ENCODE measurements at regions not wholly inside any gene's neighbourhood (a gene's known extent, or its start where the extent isn't known, plus 50 kb on each side); places are given as distances from the start of the nearest gene placed in this dataset.

GRCh38 chr4:122539861-122540465, 80.9 kb downstream of the IL21 start:
- CTCF ChIA-PET: no interaction called here
- no peaks in the 10 kb centered on the region for H3K4me1 Mint-ChIP-seq (ENCODE audit: low read depth, unreplicated experiment)
- no peak for DNase-seq
- H3K9me3 Mint-ChIP-seq (ENCODE audit: low read depth, unreplicated experiment): no peaks in the 10 kb centered on the region
- H3K27ac Mint-ChIP-seq (ENCODE audit: unreplicated experiment): no peak overlapping the region
- no peaks in the 10 kb centered on the region for H3K36me3 Mint-ChIP-seq (ENCODE audit: insufficient read depth, unreplicated experiment)
- no peak for TF ChIP-seq CTCF (IDR thresholded peaks at IDR 0.05; ENCODE audit: unreplicated experiment)
- intact Hi-C loops (cut with micrococcal nuclease; ENCODE audit: unreplicated experiment): no loop called here
- BruUV-seq (replicated peaks): no TSS peak
- no peak overlapping the region for H3K4me3 Mint-ChIP-seq (ENCODE audit: low read depth, unreplicated experiment)
- no peaks in the 10 kb centered on the region for H3K27me3 Mint-ChIP-seq (ENCODE audit: unreplicated experiment)

- H3K36me3 Mint-ChIP-seq (ENCODE audit: insufficient read depth, unreplicated experiment): no peaks in the 10 kb centered on the region
- H3K4me1 Mint-ChIP-seq (ENCODE audit: low read depth, unreplicated experiment): no peaks in the 10 kb centered on the region
- CTCF ChIA-PET: no interaction called here
- no peak for DNase-seq
- intact Hi-C loops (cut with micrococcal nuclease; ENCODE audit: unreplicated experiment): no loop called here
- H3K9me3 Mint-ChIP-seq (ENCODE audit: low read depth, unreplicated experiment): peaks cover 3% of the 10 kb centered on the region
- H3K4me3 Mint-ChIP-seq (ENCODE audit: low read depth, unreplicated experiment): no peak overlapping the region
- no peaks in the 10 kb centered on the region for H3K27me3 Mint-ChIP-seq (ENCODE audit: unreplicated experiment)
- no peak for TF ChIP-seq CTCF (IDR thresholded peaks at IDR 0.05; ENCODE audit: unreplicated experiment)
- no peak overlapping the region for H3K27ac Mint-ChIP-seq (ENCODE audit: unreplicated experiment)
- no TSS peak for BruUV-seq (replicated peaks)
Observed at GRCh38 chr4:122537388-122538135, 81.0 kb upstream of the IL2 start.

- Mint-ChIP-seq H3K4me3 (ENCODE audit: low read depth, unreplicated experiment) (no peak overlapping the region), H3K27ac (ENCODE audit: unreplicated experiment) (no peak overlapping the region), H3K27me3 (ENCODE audit: unreplicated experiment) (no peaks in the 10 kb centered on the region), H3K9me3 (ENCODE audit: low read depth, unreplicated experiment) (peaks cover 3% of the 10 kb centered on the region), H3K4me1 (ENCODE audit: low read depth, unreplicated experiment) (no peaks in the 10 kb centered on the region), H3K36me3 (ENCODE audit: insufficient read depth, unreplicated experiment) (no peaks in the 10 kb centered on the region)
- no peak for DNase-seq
- no peak for TF ChIP-seq CTCF (IDR thresholded peaks at IDR 0.05; ENCODE audit: unreplicated experiment)
- intact Hi-C loops (cut with micrococcal nuclease; ENCODE audit: unreplicated experiment): no loop called here
- CTCF ChIA-PET: no interaction called here
- BruUV-seq (replicated peaks): no TSS peak
Observed at GRCh38 chr4:122536001-122536400, 79.5 kb upstream of the IL2 start.

- no peaks in the 10 kb centered on the region for H3K27me3 Mint-ChIP-seq (ENCODE audit: unreplicated experiment)
- peaks cover 3% of the 10 kb centered on the region for H3K9me3 Mint-ChIP-seq (ENCODE audit: low read depth, unreplicated experiment)
- CTCF ChIA-PET: no interaction called here
- intact Hi-C loops (cut with micrococcal nuclease; ENCODE audit: unreplicated experiment): no loop called here
- H3K36me3 Mint-ChIP-seq (ENCODE audit: insufficient read depth, unreplicated experiment): no peaks in the 10 kb centered on the region
- no peak overlapping the region for H3K27ac Mint-ChIP-seq (ENCODE audit: unreplicated experiment)
- DNase-seq: no peak
- no peaks in the 10 kb centered on the region for H3K4me1 Mint-ChIP-seq (ENCODE audit: low read depth, unreplicated experiment)
- H3K4me3 Mint-ChIP-seq (ENCODE audit: low read depth, unreplicated experiment): no peak overlapping the region
- no TSS peak for BruUV-seq (replicated peaks)
- no peak for TF ChIP-seq CTCF (IDR thresholded peaks at IDR 0.05; ENCODE audit: unreplicated experiment)
Observed at GRCh38 chr4:122534776-122535175, 78.3 kb upstream of the IL2 start.

Measured in Calu3 (cell line).